ENCODE measurements at regions not wholly inside any gene's neighbourhood (a gene's known extent, or its start where the extent isn't known, plus 50 kb on each side); places are given as distances from the start of the nearest gene placed in this dataset.

DNA sequence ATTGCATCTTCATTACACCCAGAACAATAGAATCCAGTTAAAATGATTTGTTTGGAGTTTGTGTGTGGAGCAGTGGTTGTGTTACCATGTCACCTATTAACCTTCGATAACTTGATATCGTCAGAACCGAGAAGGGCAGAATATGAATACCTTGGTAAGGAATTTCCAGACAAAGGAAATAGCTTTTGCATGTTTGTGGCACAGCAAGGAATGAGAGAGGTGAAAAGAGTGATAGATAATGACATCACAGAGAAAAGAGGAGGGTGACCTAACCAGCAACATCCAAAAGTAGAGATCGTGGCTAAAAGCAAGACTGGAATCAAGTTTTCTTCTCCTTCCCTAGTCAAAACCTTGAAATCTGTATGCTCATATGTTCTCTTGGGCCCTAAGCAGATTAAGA lies 244.6 kb upstream of the NEGR1 start:
- no peak overlapping the region for H2BK12ac ChIP-seq (ENCODE audit: low read length)
- no peak overlapping the region for H4K91ac ChIP-seq (ENCODE audit: low read depth, low read length, poor library complexity)
- no peak overlapping the region for H3K23ac ChIP-seq (ENCODE audit: low read depth, low read length, poor library complexity)
- no peak overlapping the region for H2BK15ac ChIP-seq (ENCODE audit: low read length)
- no peak overlapping the region for H3K9ac ChIP-seq (ENCODE audit: low read depth, low read length, poor library complexity)
- H2BK5ac ChIP-seq (ENCODE audit: low read length) = no peak overlapping the region
- H3K27ac ChIP-seq (replicated peaks; ENCODE audit: low read length) = no peak overlapping the region
- H2AFZ ChIP-seq (ENCODE audit: low read length) = no peak overlapping the region
- H3K4ac ChIP-seq (ENCODE audit: low read length) = no peak overlapping the region
- no peaks in the 10 kb centered on the region for H3K36me3 ChIP-seq (replicated peaks in 1 of 2; ENCODE audit: control insufficient read depth in 2 of 2, insufficient read depth in 2 of 2, low read length in 2 of 2)
- no peak overlapping the region for H3K18ac ChIP-seq (ENCODE audit: low read length)
- no CpG with 5 or more reads among the region's 4 CpGs for WGBS, 2 donors (ENCODE audit: extremely low coverage in 2 of 2, insufficient read length in 2 of 2, insufficient replicate concordance in 1 of 2)
- H2AK5ac ChIP-seq (ENCODE audit: low read depth, low read length) = no peak overlapping the region
- DNase-seq (ENCODE audit: low spot score) = no peak
- no peaks in the 10 kb centered on the region for H3K9me3 ChIP-seq (replicated peaks in 1 of 2; ENCODE audit: control insufficient read depth in 2 of 2, insufficient read depth in 1 of 2, low read depth in 1 of 2, low read length in 2 of 2)
- no peak overlapping the region for H3K4me2 ChIP-seq (ENCODE audit: insufficient read depth, low read length, poor library complexity, severe bottlenecking)
- H3K4me1 ChIP-seq (ENCODE audit: control insufficient read depth in 2 of 2, insufficient read depth in 1 of 2, low read depth in 1 of 2, low read length in 2 of 2) = no peaks in the 10 kb centered on the region
- H3K14ac ChIP-seq (ENCODE audit: low read length) = no peak overlapping the region
- H2BK120ac ChIP-seq (ENCODE audit: low read depth, low read length) = no peak overlapping the region
- no peaks in the 10 kb centered on the region for H3K27me3 ChIP-seq (ENCODE audit: control insufficient read depth in 3 of 3, insufficient read depth in 3 of 3, low read depth in 1 of 3, low read length in 3 of 3)
- no peaks in the 10 kb centered on the region for H3K79me1 ChIP-seq (ENCODE audit: low read depth, low read length)
- no peak overlapping the region for H4K8ac ChIP-seq (ENCODE audit: low read depth, low read length)
- no peak overlapping the region for H3K4me3 ChIP-seq (ENCODE audit: low read length in 2 of 2)

DNA sequence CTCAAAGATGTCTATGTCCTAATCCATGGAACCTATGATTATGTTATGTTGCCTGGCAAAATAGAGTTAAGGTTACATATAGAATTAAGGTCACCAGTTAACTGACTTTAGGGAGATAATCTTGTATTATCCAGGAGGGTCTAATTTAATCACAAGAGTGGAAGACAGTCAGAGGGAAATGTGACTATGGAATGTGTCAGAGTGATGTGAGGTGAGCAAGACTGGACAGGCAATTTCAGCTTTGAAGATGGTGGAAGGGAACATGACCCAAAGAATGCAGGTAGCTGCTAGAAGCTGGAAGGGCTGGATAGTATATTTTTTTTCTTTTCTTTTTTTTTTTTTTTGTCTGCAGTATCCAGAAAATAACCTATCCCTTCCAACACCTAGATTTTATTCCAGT lies 241.7 kb upstream of the NEGR1 start:
- Histone ChIP-seq H3K18ac (ENCODE audit: low read length) (no peak overlapping the region), H2BK15ac (ENCODE audit: low read length) (no peak overlapping the region), H3K9me3 (replicated peaks in 1 of 2; ENCODE audit: control insufficient read depth in 2 of 2, insufficient read depth in 1 of 2, low read depth in 1 of 2, low read length in 2 of 2) (no peaks in the 10 kb centered on the region), H3K4me2 (ENCODE audit: insufficient read depth, low read length, poor library complexity, severe bottlenecking) (no peak overlapping the region), H3K4ac (ENCODE audit: low read length) (no peak overlapping the region), H3K14ac (ENCODE audit: low read length) (no peak overlapping the region), H3K4me3 (ENCODE audit: low read length in 2 of 2) (no peak overlapping the region), H2BK5ac (ENCODE audit: low read length) (no peak overlapping the region), H3K4me1 (ENCODE audit: control insufficient read depth in 2 of 2, insufficient read depth in 1 of 2, low read depth in 1 of 2, low read length in 2 of 2) (no peaks in the 10 kb centered on the region), H3K23ac (ENCODE audit: low read depth, low read length, poor library complexity) (no peak overlapping the region), H3K27me3 (ENCODE audit: control insufficient read depth in 3 of 3, insufficient read depth in 3 of 3, low read depth in 1 of 3, low read length in 3 of 3) (no peaks in the 10 kb centered on the region), H3K9ac (ENCODE audit: low read depth, low read length, poor library complexity) (no peak overlapping the region), H4K8ac (ENCODE audit: low read depth, low read length) (no peak overlapping the region), H2BK12ac (ENCODE audit: low read length) (no peak overlapping the region), H2AK5ac (ENCODE audit: low read depth, low read length) (no peak overlapping the region), H3K27ac (replicated peaks; ENCODE audit: low read length) (no peak overlapping the region), H3K36me3 (replicated peaks in 1 of 2; ENCODE audit: control insufficient read depth in 2 of 2, insufficient read depth in 2 of 2, low read length in 2 of 2) (no peaks in the 10 kb centered on the region), H3K79me1 (ENCODE audit: low read depth, low read length) (no peaks in the 10 kb centered on the region), H4K91ac (ENCODE audit: low read depth, low read length, poor library complexity) (no peak overlapping the region), H2BK120ac (ENCODE audit: low read depth, low read length) (no peak overlapping the region), H2AFZ (ENCODE audit: low read length) (no peak overlapping the region)
- no peak for DNase-seq (ENCODE audit: low spot score)

DNA sequence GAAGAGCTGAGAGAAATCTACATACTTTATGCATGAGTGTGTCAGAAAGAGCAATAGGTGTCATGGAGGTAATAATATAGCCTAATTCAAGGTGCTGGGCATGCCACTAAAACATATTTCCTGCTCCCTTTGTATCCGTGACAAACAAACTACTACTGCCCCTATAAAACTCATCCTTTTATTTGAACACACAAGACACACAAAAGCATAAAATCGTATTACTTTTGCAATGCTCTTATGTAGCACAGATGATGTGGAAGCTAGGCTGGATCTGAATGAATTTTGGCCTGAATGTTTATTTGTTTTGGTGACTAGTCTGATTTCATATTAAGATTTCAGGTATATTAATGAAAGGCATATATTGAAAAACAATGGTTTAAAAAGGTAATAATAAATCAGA lies 239.3 kb upstream of the NEGR1 start:
- Histone ChIP-seq H4K91ac (ENCODE audit: low read depth, low read length, poor library complexity) (no peak overlapping the region), H3K4ac (ENCODE audit: low read length) (no peak overlapping the region), H3K18ac (ENCODE audit: low read length) (no peak overlapping the region), H2AFZ (ENCODE audit: low read length) (no peak overlapping the region), H3K23ac (ENCODE audit: low read depth, low read length, poor library complexity) (no peak overlapping the region), H3K4me3 (ENCODE audit: low read length in 2 of 2) (no peak overlapping the region), H2BK12ac (ENCODE audit: low read length) (no peak overlapping the region), H3K9ac (ENCODE audit: low read depth, low read length, poor library complexity) (no peak overlapping the region), H4K8ac (ENCODE audit: low read depth, low read length) (no peak overlapping the region), H2BK5ac (ENCODE audit: low read length) (no peak overlapping the region), H3K36me3 (replicated peaks in 1 of 2; ENCODE audit: control insufficient read depth in 2 of 2, insufficient read depth in 2 of 2, low read length in 2 of 2) (no peaks in the 10 kb centered on the region), H3K9me3 (replicated peaks in 1 of 2; ENCODE audit: control insufficient read depth in 2 of 2, insufficient read depth in 1 of 2, low read depth in 1 of 2, low read length in 2 of 2) (no peaks in the 10 kb centered on the region), H2BK120ac (ENCODE audit: low read depth, low read length) (no peak overlapping the region), H3K79me1 (ENCODE audit: low read depth, low read length) (no peaks in the 10 kb centered on the region), H3K4me2 (ENCODE audit: insufficient read depth, low read length, poor library complexity, severe bottlenecking) (no peak overlapping the region), H2BK15ac (ENCODE audit: low read length) (no peak overlapping the region), H3K14ac (ENCODE audit: low read length) (no peak overlapping the region), H3K27ac (replicated peaks; ENCODE audit: low read length) (no peak overlapping the region), H3K27me3 (ENCODE audit: control insufficient read depth in 3 of 3, insufficient read depth in 3 of 3, low read depth in 1 of 3, low read length in 3 of 3) (no peaks in the 10 kb centered on the region), H3K4me1 (ENCODE audit: control insufficient read depth in 2 of 2, insufficient read depth in 1 of 2, low read depth in 1 of 2, low read length in 2 of 2) (no peaks in the 10 kb centered on the region), H2AK5ac (ENCODE audit: low read depth, low read length) (no peak overlapping the region)
- WGBS, 2 donors (ENCODE audit: extremely low coverage in 2 of 2, insufficient read length in 2 of 2, insufficient replicate concordance in 1 of 2) = no CpG with 5 or more reads among the region's 2 CpGs
- DNase-seq (ENCODE audit: low spot score) = no peak

DNA sequence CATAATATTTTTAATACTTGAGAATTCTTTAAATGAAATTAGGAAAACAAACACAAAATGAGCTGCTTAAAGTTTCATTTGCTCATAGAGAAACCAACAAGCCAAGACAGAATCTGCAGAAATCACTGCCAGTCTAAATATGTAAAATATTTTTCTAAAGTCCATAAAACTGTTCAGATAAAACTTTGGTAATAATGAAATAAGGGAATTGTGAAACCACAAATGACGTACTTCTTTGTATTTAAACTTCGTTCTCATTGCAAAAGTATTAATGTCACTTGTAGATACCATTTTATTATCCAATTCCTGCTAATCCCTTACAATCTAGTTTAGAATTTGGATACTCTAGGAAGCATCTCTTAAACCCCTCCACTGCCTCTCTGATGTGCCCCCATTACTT lies 234.5 kb upstream of the NEGR1 start:
- Histone ChIP-seq H3K4me2 (ENCODE audit: insufficient read depth, low read length, poor library complexity, severe bottlenecking) (no peak overlapping the region), H3K27me3 (ENCODE audit: control insufficient read depth in 3 of 3, insufficient read depth in 3 of 3, low read depth in 1 of 3, low read length in 3 of 3) (no peaks in the 10 kb centered on the region), H3K23ac (ENCODE audit: low read depth, low read length, poor library complexity) (no peak overlapping the region), H4K8ac (ENCODE audit: low read depth, low read length) (no peak overlapping the region), H2BK120ac (ENCODE audit: low read depth, low read length) (no peak overlapping the region), H3K36me3 (replicated peaks in 1 of 2; ENCODE audit: control insufficient read depth in 2 of 2, insufficient read depth in 2 of 2, low read length in 2 of 2) (no peaks in the 10 kb centered on the region), H2BK5ac (ENCODE audit: low read length) (no peak overlapping the region), H2BK15ac (ENCODE audit: low read length) (no peak overlapping the region), H3K79me1 (ENCODE audit: low read depth, low read length) (no peaks in the 10 kb centered on the region), H3K9me3 (replicated peaks in 1 of 2; ENCODE audit: control insufficient read depth in 2 of 2, insufficient read depth in 1 of 2, low read depth in 1 of 2, low read length in 2 of 2) (no peaks in the 10 kb centered on the region), H3K9ac (ENCODE audit: low read depth, low read length, poor library complexity) (no peak overlapping the region), H3K27ac (replicated peaks; ENCODE audit: low read length) (no peak overlapping the region), H3K14ac (ENCODE audit: low read length) (no peak overlapping the region), H3K4me1 (ENCODE audit: control insufficient read depth in 2 of 2, insufficient read depth in 1 of 2, low read depth in 1 of 2, low read length in 2 of 2) (no peaks in the 10 kb centered on the region), H4K91ac (ENCODE audit: low read depth, low read length, poor library complexity) (no peak overlapping the region), H3K18ac (ENCODE audit: low read length) (no peak overlapping the region), H2BK12ac (ENCODE audit: low read length) (no peak overlapping the region), H2AK5ac (ENCODE audit: low read depth, low read length) (no peak overlapping the region), H3K4me3 (ENCODE audit: low read length in 2 of 2) (no peak overlapping the region), H3K4ac (ENCODE audit: low read length) (no peak overlapping the region), H2AFZ (ENCODE audit: low read length) (no peak overlapping the region)
- DNase-seq (ENCODE audit: low spot score) = no peak
- no CpG with 5 or more reads among the region's 2 CpGs for WGBS, 2 donors (ENCODE audit: extremely low coverage in 2 of 2, insufficient read length in 2 of 2, insufficient replicate concordance in 1 of 2)
